Tibial nerve (tissue), 4 donors: ENCODE measurements at regions not wholly inside any gene's neighbourhood (a gene's known extent, or its start where the extent isn't known, plus 50 kb on each side); places are given as distances from the start of the nearest gene placed in this dataset.

Experiments
- DNase-seq, 2 donors: peaks; one replicate each; pipeline ENCODE4 v3.0.0-alpha.2; 2019; ENCODE audit warnings: low spot score in 2 of 2
- H3K27ac ChIP-seq, 4 donors: fragments of 200-600 bp; sonication (generic) in 3 of 4; one replicate each; pipeline ENCODE4 v1.5.1; 2017 to 2019; ENCODE audit warnings: mild to moderate bottlenecking in 1 of 4
- H3K27me3 ChIP-seq, 2 donors: fragments of 200-600 bp; sonication (generic) in 1 of 2; one replicate each; pipeline versions ENCODE4 v1.5.1 to v1.6.0; 2017 to 2019
- H3K36me3 ChIP-seq, 3 donors: fragments of 200-600 bp; sonication (generic); one replicate each; pipeline ENCODE4 v1.5.1; 2018 to 2019
- H3K4me1 ChIP-seq, 4 donors: fragments of 200-600 bp; sonication (generic) in 3 of 4; one replicate each; pipeline ENCODE4 v1.5.1; 2017 to 2019
- H3K4me3 ChIP-seq, 4 donors: fragments of 200-600 bp; sonication (generic) in 3 of 4; one replicate each; pipeline ENCODE4 v1.5.1; 2017 to 2019; ENCODE audit warnings: mild to moderate bottlenecking in 1 of 4, moderate library complexity in 1 of 4
- H3K9me3 ChIP-seq, 4 donors: fragments of 200-600 bp; sonication (generic) in 3 of 4; one replicate each; pipeline ENCODE4 v1.5.1; 2017 to 2019
- CTCF ChIP-seq, 5 experiments: fragments of 200-600 bp in 3 of 5; fragments of 450-650 bp in 2 of 5; sonication (generic) in 3 of 5; IDR thresholded peaks; one replicate each; pipeline ENCODE4 v1.5.1; 2016 to 2019; ENCODE audit warnings: antibody characterized with exemption in 5 of 5, mild to moderate bottlenecking in 3 of 5, moderate library complexity in 2 of 5
- EP300 ChIP-seq, 2 donors: sonication (generic); formaldehyde crosslinking; IDR thresholded peaks; one replicate each; pipeline ENCODE4 v1.6.1; 2017; ENCODE audit warnings: antibody characterized with exemption in 2 of 2, mild to moderate bottlenecking in 1 of 2
- POLR2A ChIP-seq, 2 donors: fragments of 450-650 bp; IDR thresholded peaks; one replicate each; pipeline ENCODE4 v1.6.1; 2017; ENCODE audit warnings: antibody characterized with exemption in 2 of 2, mild to moderate bottlenecking in 2 of 2, moderate library complexity in 2 of 2
- WGBS, 2 donors: methylation state at CpG; one replicate each; pipeline ENCODE4 v1.1.5; 2018; 5-methylcytosine and 5-hydroxymethylcytosine counted together

- H3K4me3 ChIP-seq, result no peak overlapping the region
- H3K27me3 ChIP-seq, result no peaks in the 10 kb centered on the region
- no peaks in the 10 kb centered on the region for H3K36me3 ChIP-seq
- TF ChIP-seq POLR2A (IDR thresholded peaks at IDR 0.05), result no peak
- TF ChIP-seq CTCF (IDR thresholded peaks at IDR 0.05), result no peak
- no peak for TF ChIP-seq EP300 (IDR thresholded peaks at IDR 0.05)
- 85 to 87% methylated on average over 6 of the region's 6 CpGs for WGBS, 2 donors
- peaks cover 0 to 8% (median 0%) of the 10 kb centered on the region in 4 donors for H3K4me1 ChIP-seq
- no peaks in the 10 kb centered on the region for H3K9me3 ChIP-seq
- H3K27ac ChIP-seq, result no peak overlapping the region
- DNase-seq, result no peak
These were observed 155.6 kb downstream of the COG6 start for GRCh38 chr13:39811051-39811450.

DNA sequence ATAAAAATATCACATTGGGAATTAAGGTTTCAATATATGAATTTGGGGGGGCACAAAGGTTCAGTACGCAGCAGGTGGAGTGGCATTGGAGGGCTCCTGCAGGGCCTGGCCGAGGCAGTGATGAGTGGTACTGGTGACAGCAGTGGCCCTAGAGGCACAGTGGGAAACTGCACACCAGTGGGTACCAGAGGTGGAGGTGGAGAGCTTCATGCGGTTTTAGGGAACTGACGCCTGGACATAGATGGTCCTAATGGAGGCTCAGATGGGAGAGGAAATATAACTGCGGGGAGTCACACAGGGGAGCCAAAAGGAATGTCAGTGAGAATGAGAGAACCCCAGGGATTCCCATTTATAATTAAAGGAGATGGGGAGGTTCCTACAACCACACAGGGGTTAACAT is 156.2 kb downstream of the COG6 start:
- H3K36me3 ChIP-seq, result no peaks in the 10 kb centered on the region
- no peaks in the 10 kb centered on the region for H3K9me3 ChIP-seq
- peaks cover 0 to 8% (median 0%) of the 10 kb centered on the region in 4 donors for H3K4me1 ChIP-seq
- no peak for DNase-seq
- no peak overlapping the region for H3K27ac ChIP-seq
- no peak overlapping the region for H3K4me3 ChIP-seq
- 95 to 98% methylated on average over 5 of the region's 5 CpGs for WGBS, 2 donors
- TF ChIP-seq POLR2A (IDR thresholded peaks at IDR 0.05), result no peak
- no peak for TF ChIP-seq CTCF (IDR thresholded peaks at IDR 0.05)
- TF ChIP-seq EP300 (IDR thresholded peaks at IDR 0.05), result no peak
- no peaks in the 10 kb centered on the region for H3K27me3 ChIP-seq

DNA sequence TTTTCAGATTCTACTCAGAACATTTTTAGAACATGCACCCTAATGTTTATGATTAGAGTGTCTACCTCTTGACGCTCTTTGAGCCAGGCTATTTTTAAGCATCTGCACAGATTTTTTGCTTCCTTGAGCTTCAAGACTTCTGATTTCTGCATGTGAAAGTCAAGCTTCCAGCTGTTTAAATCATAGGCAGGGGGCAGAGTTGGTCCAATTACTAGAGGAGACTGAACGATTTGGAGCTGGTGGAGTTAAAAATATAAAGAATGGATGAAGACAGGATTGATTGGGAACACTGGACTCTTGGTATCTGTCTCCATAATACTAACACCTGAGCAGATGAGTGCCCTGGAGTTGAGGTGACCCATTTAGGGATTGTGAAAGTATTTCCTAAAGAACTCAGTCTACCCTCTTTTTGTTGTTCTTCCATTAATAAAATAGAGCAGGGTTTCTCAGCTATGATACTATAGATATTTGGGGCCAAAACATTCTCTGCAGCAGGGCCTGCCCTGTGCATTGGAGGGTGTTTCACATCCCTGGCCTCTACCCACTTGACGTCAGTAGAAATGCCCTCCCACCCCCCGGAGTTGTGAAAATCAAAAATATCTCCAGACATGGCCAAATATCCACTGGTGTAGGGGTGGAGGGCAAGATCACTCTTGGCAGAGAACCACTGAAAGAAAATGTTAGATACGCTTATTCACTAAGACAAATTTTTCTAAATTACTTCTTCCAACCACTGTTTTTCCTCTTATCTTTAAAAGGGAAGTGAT is 160.1 kb downstream of the COG6 start:
- no peak for DNase-seq
- Histone ChIP-seq H3K27ac (no peak overlapping the region), H3K36me3 (no peaks in the 10 kb centered on the region), H3K4me3 (no peak overlapping the region), H3K9me3 (no peaks in the 10 kb centered on the region), H3K27me3 (no peaks in the 10 kb centered on the region), H3K4me1 (peaks cover 0 to 29% (median 0%) of the 10 kb centered on the region in 4 donors)
- TF ChIP-seq POLR2A (IDR thresholded peaks at IDR 0.05) (no peak), EP300 (IDR thresholded peaks at IDR 0.05) (no peak), CTCF (IDR thresholded peaks at IDR 0.05) (no peak)
- WGBS, 2 donors, result 42 to 43% methylated on average over 5 of the region's 5 CpGs

- Histone ChIP-seq H3K36me3 (no peaks in the 10 kb centered on the region), H3K27ac (no peak overlapping the region), H3K4me1 (peaks cover 0 to 39% (median 0%) of the 10 kb centered on the region in 4 donors), H3K27me3 (no peaks in the 10 kb centered on the region), H3K4me3 (no peak overlapping the region), H3K9me3 (no peaks in the 10 kb centered on the region)
- 91 to 95% methylated on average over 6 of the region's 6 CpGs for WGBS, 2 donors
- no peak for TF ChIP-seq EP300 (IDR thresholded peaks at IDR 0.05)
- TF ChIP-seq POLR2A (IDR thresholded peaks at IDR 0.05), result no peak
- TF ChIP-seq CTCF (IDR thresholded peaks at IDR 0.05), result no peak
- DNase-seq, result no peak
These were observed 161.5 kb downstream of the COG6 start for GRCh38 chr13:39816936-39817335.

DNA sequence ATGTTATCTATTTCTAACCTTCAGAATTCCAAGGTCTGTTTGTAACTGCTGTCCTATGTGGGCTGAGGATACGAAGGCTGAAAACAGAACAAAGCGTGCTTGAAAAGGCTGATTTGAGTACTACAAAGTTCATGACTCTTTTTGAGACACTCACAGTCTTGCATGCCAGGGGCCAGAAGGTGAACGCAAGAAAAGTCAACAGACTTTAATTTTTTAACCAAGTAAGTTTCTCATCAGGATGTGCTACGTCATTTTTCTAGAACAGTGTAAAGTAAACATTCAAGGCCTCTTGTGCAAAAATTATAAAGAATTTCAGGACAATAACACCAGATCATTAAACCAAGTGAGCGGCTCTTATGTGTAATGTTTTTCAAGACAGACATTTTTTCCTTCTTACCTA is 163.5 kb downstream of the COG6 start:
- H3K9me3 ChIP-seq, result no peaks in the 10 kb centered on the region
- no peak overlapping the region for H3K4me3 ChIP-seq
- H3K4me1 ChIP-seq, result peaks cover 0 to 45% (median 0%) of the 10 kb centered on the region in 4 donors
- TF ChIP-seq EP300 (IDR thresholded peaks at IDR 0.05) (peak; percentile 49 to 74), CTCF (IDR thresholded peaks at IDR 0.05) (no peak)
- H3K36me3 ChIP-seq, result no peaks in the 10 kb centered on the region
- DNase-seq, result peak; percentile 16 to 44
- WGBS, 2 donors, result 17 to 24% methylated on average over 5 of the region's 5 CpGs
- H3K27me3 ChIP-seq, result no peaks in the 10 kb centered on the region
- H3K27ac ChIP-seq, result peak overlapping the region in 2 of 4 donors; percentile 52 to 64
